GM23338 (cell line): ENCODE measurements at regions not wholly inside any gene's neighbourhood (a gene's known extent, or its start where the extent isn't known, plus 50 kb on each side); places are given as distances from the start of the nearest gene placed in this dataset.

Experiments used
- ATAC-seq: fragments of 200-7000 bp; cut with Tn5 transposase; 3 replicates; pipeline ENCODE4 v1.9.1; 2020
- DNase-seq: peaks from one replicate; pipeline ENCODE4 v3.0.0-alpha.2; 2015; ENCODE audit warnings: low spot score
- H2AFZ ChIP-seq: fragments of 200-600 bp; sonication (generic); 2 replicates; pipeline ENCODE4 v1.8.0; 2016; ENCODE audit warnings: antibody characterized with exemption, mild to moderate bottlenecking, moderate library complexity
- H3F3A ChIP-seq: fragments of 200-600 bp; sonication (generic); replicated peaks from 2 replicates; pipeline ENCODE4 v1.8.0; 2017; ENCODE audit warnings: antibody characterized with exemption, mixed run types, low read depth
- H3K27ac ChIP-seq: fragments of 200-600 bp; sonication (generic); 2 replicates; pipeline ENCODE4 v1.6.1; 2016; ENCODE audit warnings: low read depth
- H3K27me3 ChIP-seq: fragments of 200-600 bp; sonication (generic); 2 replicates; pipeline ENCODE4 v1.8.0; 2016; ENCODE audit warnings: mild to moderate bottlenecking, mixed run types, moderate library complexity; ENCODE audit not compliant: insufficient read depth
- H3K36me3 ChIP-seq: fragments of 200-600 bp; sonication (generic); 2 replicates; pipeline ENCODE4 v1.8.0; 2016; ENCODE audit warnings: mild to moderate bottlenecking; ENCODE audit not compliant: insufficient read depth
- H3K4me1 ChIP-seq: fragments of 200-600 bp; sonication (generic); 2 replicates; pipeline ENCODE4 v1.8.0; 2016; ENCODE audit warnings: mild to moderate bottlenecking, moderate library complexity; ENCODE audit not compliant: insufficient read depth
- H3K4me2 ChIP-seq: fragments of 200-600 bp; sonication (generic); 2 replicates; pipeline ENCODE4 v1.7.1; 2017; ENCODE audit warnings: mixed run types
- H3K4me3 ChIP-seq: fragments of 200-600 bp; sonication (generic); 2 replicates; pipeline ENCODE4 v1.6.1; 2016; ENCODE audit warnings: mixed run types
- H3K79me2 ChIP-seq: fragments of 200-600 bp; sonication (generic); replicated peaks from 2 replicates; pipeline ENCODE4 v1.8.0; 2017; ENCODE audit warnings: mild to moderate bottlenecking; ENCODE audit not compliant: insufficient read depth
- H3K9me2 ChIP-seq: fragments of 200-600 bp; sonication (generic); 2 replicates; pipeline ENCODE4 v1.8.0; 2017; ENCODE audit not compliant: insufficient read depth
- H4K20me1 ChIP-seq: fragments of 200-600 bp; sonication (generic); replicated peaks from 2 replicates; pipeline ENCODE4 v1.8.0; 2017; ENCODE audit warnings: mild to moderate bottlenecking; ENCODE audit not compliant: insufficient read depth
- H3K27ac Mint-ChIP-seq: 2 replicates; pipeline ENCODE4 v1.8.0; 2020; ENCODE audit warnings: inconsistent platforms, mild to moderate bottlenecking, moderate library complexity, mixed read lengths
- H3K27me3 Mint-ChIP-seq: 3 replicates; pipeline ENCODE4 v1.8.0; 2022; ENCODE audit warnings: low read depth, mild to moderate bottlenecking, moderate library complexity, mixed read lengths, inconsistent platforms; ENCODE audit not compliant: insufficient read depth, poor library complexity
- H3K36me3 Mint-ChIP-seq: 3 replicates; pipeline ENCODE4 v1.8.0; 2021; ENCODE audit warnings: low read depth, mild to moderate bottlenecking, inconsistent platforms, moderate library complexity, mixed read lengths
- H3K4me1 Mint-ChIP-seq: 3 replicates; pipeline ENCODE4 v1.8.0; 2020; ENCODE audit warnings: mild to moderate bottlenecking, inconsistent platforms, mixed read lengths
- H3K4me3 Mint-ChIP-seq: 3 replicates; pipeline ENCODE4 v1.8.0; 2021; ENCODE audit warnings: moderate library complexity, mild to moderate bottlenecking, inconsistent platforms, mixed read lengths
- H3K9me3 Mint-ChIP-seq: 3 replicates; pipeline ENCODE4 v1.8.0; 2020; ENCODE audit warnings: moderate library complexity, mild to moderate bottlenecking, inconsistent platforms, mixed read lengths
- CREB1 ChIP-seq: fragments of 250-450 bp; sonication (Bioruptor Pico); IDR thresholded peaks from 2 replicates; pipeline ENCODE4 v1.5.0; 2020; ENCODE audit warnings: low read depth, mild to moderate bottlenecking, moderate library complexity
- ETS1 ChIP-seq: IDR thresholded peaks from 2 replicates; pipeline ENCODE4 v1.6.1; 2016; ENCODE audit warnings: antibody characterized with exemption
- EZH2 ChIP-seq: fragments of 200-600 bp; sonication (generic); IDR thresholded peaks from one replicate; pipeline ENCODE4 v1.8.0; 2017; ENCODE audit warnings: antibody characterized with exemption, mild to moderate bottlenecking, low read depth; ENCODE audit not compliant: unreplicated experiment
- EZH2phosphoT487 ChIP-seq: fragments of 200-600 bp; sonication (generic); IDR thresholded peaks from one replicate; pipeline ENCODE4 v1.8.1; 2018; ENCODE audit warnings: antibody characterized with exemption; ENCODE audit not compliant: unreplicated experiment
- JUNB ChIP-seq: IDR thresholded peaks from one replicate; pipeline ENCODE4 v1.6.1; 2016; ENCODE audit warnings: antibody characterized with exemption; ENCODE audit not compliant: unreplicated experiment
- NANOG ChIP-seq: IDR thresholded peaks from 2 replicates; pipeline ENCODE4 v1.6.1; 2016; ENCODE audit warnings: antibody characterized with exemption, borderline replicate concordance
- POLR2AphosphoS5 ChIP-seq: IDR thresholded peaks from 2 replicates; pipeline ENCODE4 v1.6.1; 2016; ENCODE audit warnings: antibody characterized with exemption, low read depth
- REST ChIP-seq: IDR thresholded peaks from one replicate; pipeline ENCODE4 v1.6.1; 2018; ENCODE audit warnings: antibody characterized with exemption; ENCODE audit not compliant: unreplicated experiment
- STAT1 ChIP-seq: IDR thresholded peaks from one replicate; pipeline ENCODE4 v1.6.1; 2016; ENCODE audit warnings: antibody characterized with exemption; ENCODE audit not compliant: unreplicated experiment
- ZNF114 ChIP-seq: fragments of 250-450 bp; sonication (Bioruptor Pico); IDR thresholded peaks from 2 replicates; pipeline ENCODE4 v1.5.0; 2020; ENCODE audit warnings: mild to moderate bottlenecking, moderate library complexity
- ZNF331 ChIP-seq: fragments of 250-450 bp; sonication (Bioruptor Pico); IDR thresholded peaks from 2 replicates; pipeline ENCODE4 v1.5.0; 2020; ENCODE audit warnings: low read depth, mild to moderate bottlenecking, moderate library complexity
- TF ChIP-seq, protein P1 (sequence below), 2 experiments: fragments of 200-600 bp in 1 of 2; sonication (generic) in 1 of 2; conservative IDR thresholded peaks; 2 replicates each; pipeline versions ENCODE4 v1.5.1 to v1.6.1; 2016 to 2017; ENCODE audit warnings: antibody characterized with exemption in 2 of 2, low read depth in 2 of 2, mild to moderate bottlenecking in 2 of 2, moderate library complexity in 1 of 2
- TF ChIP-seq, protein P2 (sequence below): fragments of 250-450 bp; sonication (Bioruptor Pico); IDR thresholded peaks from 2 replicates; pipeline ENCODE4 v1.5.0; 2020; ENCODE audit warnings: mild to moderate bottlenecking, moderate library complexity

- H3F3A ChIP-seq, result no peaks in the 10 kb centered on the region
- no peaks in the 10 kb centered on the region for H3K4me1 ChIP-seq
- H3K4me2 ChIP-seq, result no peak overlapping the region
- no peaks in the 10 kb centered on the region for H3K9me2 ChIP-seq
- TF ChIP-seq EZH2 (no peak), STAT1 (no peak), JUNB (no peak), EZH2phosphoT487 (no peak), NANOG (no peak), POLR2AphosphoS5 (no peak), ETS1 (no peak), ZNF331 (no peak), REST (no peak), CREB1 (CRISPR knock-in tag) (no peak), ZNF114 (CRISPR knock-in tag) (no peak)
- TF ChIP-seq, protein P1, sequence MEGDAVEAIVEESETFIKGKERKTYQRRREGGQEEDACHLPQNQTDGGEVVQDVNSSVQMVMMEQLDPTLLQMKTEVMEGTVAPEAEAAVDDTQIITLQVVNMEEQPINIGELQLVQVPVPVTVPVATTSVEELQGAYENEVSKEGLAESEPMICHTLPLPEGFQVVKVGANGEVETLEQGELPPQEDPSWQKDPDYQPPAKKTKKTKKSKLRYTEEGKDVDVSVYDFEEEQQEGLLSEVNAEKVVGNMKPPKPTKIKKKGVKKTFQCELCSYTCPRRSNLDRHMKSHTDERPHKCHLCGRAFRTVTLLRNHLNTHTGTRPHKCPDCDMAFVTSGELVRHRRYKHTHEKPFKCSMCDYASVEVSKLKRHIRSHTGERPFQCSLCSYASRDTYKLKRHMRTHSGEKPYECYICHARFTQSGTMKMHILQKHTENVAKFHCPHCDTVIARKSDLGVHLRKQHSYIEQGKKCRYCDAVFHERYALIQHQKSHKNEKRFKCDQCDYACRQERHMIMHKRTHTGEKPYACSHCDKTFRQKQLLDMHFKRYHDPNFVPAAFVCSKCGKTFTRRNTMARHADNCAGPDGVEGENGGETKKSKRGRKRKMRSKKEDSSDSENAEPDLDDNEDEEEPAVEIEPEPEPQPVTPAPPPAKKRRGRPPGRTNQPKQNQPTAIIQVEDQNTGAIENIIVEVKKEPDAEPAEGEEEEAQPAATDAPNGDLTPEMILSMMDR (conservative IDR thresholded peaks at IDR 0.05; ENCODE audit: low read depth in 2 of 2), result no peak
- TF ChIP-seq, protein P2, sequence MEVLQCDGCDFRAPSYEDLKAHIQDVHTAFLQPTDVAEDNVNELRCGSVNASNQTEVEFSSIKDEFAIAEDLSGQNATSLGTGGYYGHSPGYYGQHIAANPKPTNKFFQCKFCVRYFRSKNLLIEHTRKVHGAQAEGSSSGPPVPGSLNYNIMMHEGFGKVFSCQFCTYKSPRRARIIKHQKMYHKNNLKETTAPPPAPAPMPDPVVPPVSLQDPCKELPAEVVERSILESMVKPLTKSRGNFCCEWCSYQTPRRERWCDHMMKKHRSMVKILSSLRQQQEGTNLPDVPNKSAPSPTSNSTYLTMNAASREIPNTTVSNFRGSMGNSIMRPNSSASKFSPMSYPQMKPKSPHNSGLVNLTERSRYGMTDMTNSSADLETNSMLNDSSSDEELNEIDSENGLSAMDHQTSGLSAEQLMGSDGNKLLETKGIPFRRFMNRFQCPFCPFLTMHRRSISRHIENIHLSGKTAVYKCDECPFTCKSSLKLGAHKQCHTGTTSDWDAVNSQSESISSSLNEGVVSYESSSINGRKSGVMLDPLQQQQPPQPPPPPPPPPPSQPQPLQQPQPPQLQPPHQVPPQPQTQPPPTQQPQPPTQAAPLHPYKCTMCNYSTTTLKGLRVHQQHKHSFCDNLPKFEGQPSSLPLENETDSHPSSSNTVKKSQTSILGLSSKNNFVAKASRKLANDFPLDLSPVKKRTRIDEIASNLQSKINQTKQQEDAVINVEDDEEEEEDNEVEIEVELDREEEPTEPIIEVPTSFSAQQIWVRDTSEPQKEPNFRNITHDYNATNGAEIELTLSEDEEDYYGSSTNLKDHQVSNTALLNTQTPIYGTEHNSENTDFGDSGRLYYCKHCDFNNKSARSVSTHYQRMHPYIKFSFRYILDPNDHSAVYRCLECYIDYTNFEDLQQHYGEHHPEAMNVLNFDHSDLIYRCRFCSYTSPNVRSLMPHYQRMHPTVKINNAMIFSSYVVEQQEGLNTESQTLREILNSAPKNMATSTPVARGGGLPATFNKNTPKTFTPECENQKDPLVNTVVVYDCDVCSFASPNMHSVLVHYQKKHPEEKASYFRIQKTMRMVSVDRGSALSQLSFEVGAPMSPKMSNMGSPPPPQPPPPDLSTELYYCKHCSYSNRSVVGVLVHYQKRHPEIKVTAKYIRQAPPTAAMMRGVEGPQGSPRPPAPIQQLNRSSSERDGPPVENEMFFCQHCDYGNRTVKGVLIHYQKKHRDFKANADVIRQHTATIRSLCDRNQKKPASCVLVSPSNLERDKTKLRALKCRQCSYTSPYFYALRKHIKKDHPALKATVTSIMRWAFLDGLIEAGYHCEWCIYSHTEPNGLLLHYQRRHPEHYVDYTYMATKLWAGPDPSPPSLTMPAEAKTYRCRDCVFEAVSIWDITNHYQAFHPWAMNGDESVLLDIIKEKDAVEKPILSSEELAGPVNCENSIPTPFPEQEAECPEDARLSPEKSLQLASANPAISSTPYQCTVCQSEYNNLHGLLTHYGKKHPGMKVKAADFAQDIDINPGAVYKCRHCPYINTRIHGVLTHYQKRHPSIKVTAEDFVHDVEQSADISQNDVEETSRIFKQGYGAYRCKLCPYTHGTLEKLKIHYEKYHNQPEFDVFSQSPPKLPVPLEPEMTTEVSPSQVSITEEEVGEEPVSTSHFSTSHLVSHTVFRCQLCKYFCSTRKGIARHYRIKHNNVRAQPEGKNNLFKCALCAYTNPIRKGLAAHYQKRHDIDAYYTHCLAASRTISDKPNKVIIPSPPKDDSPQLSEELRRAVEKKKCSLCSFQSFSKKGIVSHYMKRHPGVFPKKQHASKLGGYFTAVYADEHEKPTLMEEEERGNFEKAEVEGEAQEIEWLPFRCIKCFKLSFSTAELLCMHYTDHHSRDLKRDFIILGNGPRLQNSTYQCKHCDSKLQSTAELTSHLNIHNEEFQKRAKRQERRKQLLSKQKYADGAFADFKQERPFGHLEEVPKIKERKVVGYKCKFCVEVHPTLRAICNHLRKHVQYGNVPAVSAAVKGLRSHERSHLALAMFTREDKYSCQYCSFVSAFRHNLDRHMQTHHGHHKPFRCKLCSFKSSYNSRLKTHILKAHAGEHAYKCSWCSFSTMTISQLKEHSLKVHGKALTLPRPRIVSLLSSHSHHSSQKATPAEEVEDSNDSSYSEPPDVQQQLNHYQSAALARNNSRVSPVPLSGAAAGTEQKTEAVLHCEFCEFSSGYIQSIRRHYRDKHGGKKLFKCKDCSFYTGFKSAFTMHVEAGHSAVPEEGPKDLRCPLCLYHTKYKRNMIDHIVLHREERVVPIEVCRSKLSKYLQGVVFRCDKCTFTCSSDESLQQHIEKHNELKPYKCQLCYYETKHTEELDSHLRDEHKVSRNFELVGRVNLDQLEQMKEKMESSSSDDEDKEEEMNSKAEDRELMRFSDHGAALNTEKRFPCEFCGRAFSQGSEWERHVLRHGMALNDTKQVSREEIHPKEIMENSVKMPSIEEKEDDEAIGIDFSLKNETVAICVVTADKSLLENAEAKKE, result no peak
- no peaks in the 10 kb centered on the region for H3K79me2 ChIP-seq
- no peak overlapping the region for H3K27ac ChIP-seq
- Mint-ChIP-seq H3K27ac (no peak overlapping the region; the same call in 1 of the 2 replicates), H3K4me1 (no peaks in the 10 kb centered on the region), H3K27me3 (no peaks in the 10 kb centered on the region), H3K9me3 (no peaks in the 10 kb centered on the region), H3K4me3 (no peak overlapping the region), H3K36me3 (no peaks in the 10 kb centered on the region)
- H3K4me3 ChIP-seq, result no peak overlapping the region
- ATAC-seq (no peak), DNase-seq (peak; percentile 6)
- H3K27me3 ChIP-seq, result no peaks in the 10 kb centered on the region
- H2AFZ ChIP-seq, result peak overlapping the region; percentile 20; the same call in 1 of the 2 replicates
- no peaks in the 10 kb centered on the region for H4K20me1 ChIP-seq
- no peaks in the 10 kb centered on the region for H3K36me3 ChIP-seq
Measured at GRCh38 chr1:195071461-195071860, 1536.8 kb downstream of the KCNT2 start.
